RPMI7951 (cell line): ENCODE measurements at regions not wholly inside any gene's neighbourhood (a gene's known extent, or its start where the extent isn't known, plus 50 kb on each side); places are given as distances from the start of the nearest gene placed in this dataset.
"Not testable (repeated sequence)": the region's sequence is repeated elsewhere in the genome, so short reads cannot be mapped to it uniquely, and the experiment has no call there.

Experiments
- DNase-seq: peaks from one replicate; pipeline ENCODE4 v3.0.0-alpha.2; 2012; ENCODE audit warnings: low read depth

- no peak for DNase-seq
Observed at GRCh38 chr3:103873897-103874545, 1439.2 kb downstream of the ZPLD1 start.

GRCh38 chr3:103881809-103882208, 1447.0 kb downstream of the ZPLD1 start:
- DNase-seq, result not testable (repeated sequence)

DNA sequence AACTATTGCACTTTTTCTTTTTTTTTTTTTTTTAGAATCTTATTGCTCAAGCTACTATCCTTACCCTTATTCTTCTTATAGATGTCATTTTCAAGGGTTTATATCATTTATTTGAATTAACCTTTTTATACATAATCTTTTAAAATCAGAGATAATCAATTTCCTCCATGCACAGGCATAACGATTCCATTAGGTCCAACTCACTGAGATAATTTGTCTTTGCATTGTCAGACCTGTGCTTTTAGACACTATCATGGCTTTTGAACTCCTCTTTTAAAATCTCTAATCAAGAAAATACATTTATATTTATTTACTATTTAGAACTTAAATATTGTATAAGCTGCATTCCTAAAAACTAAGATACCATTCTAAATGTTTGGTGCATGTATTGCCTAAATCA, 1454.9 kb downstream of the ZPLD1 start:
- no peak for DNase-seq

GRCh38 chr3:103894162-103894822, 1459.5 kb downstream of the ZPLD1 start:
- DNase-seq, result no peak

DNA sequence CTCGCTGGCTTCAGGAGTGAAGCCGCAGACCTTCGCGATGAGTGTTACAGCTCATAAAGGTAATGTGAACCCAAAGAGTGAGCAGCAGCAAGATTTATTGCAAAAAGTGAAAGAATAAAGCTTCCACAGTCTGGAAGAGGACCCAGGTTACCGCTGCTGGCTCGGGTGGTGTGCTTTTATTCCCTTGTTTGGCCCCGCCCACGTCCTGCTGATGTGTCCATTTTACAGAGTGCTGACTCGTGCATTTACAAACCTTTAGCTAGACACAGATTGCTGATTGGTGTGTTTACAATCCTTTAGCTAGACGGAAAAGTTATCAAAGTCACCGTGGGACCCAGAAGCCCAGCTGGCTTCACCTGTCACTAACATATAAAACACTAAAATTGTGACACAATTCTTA, 1464.5 kb downstream of the ZPLD1 start:
- DNase-seq, result no peak

DNA sequence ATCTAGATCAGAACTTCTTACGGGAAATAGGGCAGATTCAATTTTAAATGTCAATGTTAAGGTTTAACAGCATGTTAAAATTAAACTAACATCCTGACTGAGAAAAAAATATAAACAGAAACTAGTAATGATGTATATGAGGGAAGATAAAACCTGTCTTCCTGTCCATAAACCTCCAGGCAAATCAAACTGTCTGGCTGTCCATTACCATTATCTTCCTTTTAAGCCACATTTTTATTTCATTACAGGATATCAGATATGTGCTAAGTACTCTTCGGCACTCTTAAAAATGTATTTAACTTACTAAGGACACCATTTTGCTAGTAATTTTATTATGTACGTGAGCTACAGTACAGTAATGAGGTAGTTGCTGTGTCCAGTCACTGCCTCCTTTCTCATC, 1461.7 kb upstream of the ALCAM start:
- no peak for DNase-seq

DNA sequence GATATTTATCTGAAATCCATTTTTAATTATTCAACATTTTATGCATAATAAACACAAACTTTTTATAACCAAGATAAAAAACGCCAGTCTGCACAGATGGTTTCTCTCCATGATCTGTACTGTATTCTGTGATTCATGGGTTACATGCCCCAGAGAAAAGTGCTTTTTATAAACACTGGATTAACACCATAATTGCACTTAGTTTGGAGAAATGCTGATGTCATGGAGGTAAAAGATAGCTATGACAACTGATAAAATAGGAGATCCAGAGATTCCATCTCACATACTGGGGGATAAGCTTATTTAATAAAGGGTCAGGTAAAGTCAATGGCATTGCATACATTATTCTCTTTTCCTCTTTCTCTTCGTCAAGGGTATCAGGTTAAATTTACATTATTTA, 1460.4 kb upstream of the ALCAM start:
- no peak for DNase-seq

DNA sequence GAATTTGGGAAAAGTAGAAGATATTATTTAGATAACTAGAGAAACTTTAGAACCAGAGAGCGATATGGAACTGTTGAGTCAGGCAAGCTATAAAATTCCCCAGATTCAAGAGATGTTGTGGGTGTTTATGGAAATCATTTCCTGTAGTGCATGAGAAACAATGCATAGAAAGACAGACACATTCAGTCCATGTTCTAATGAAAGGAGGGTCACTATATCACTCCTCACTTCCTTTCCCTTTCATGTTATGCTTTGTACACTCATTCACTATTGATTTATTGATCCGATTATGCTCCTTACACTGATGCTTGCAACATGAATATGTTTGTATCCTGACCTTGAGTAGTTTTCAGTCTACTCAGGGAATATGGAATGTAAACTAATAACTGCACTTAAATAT, 1459.9 kb upstream of the ALCAM start:
- DNase-seq, result no peak

DNA sequence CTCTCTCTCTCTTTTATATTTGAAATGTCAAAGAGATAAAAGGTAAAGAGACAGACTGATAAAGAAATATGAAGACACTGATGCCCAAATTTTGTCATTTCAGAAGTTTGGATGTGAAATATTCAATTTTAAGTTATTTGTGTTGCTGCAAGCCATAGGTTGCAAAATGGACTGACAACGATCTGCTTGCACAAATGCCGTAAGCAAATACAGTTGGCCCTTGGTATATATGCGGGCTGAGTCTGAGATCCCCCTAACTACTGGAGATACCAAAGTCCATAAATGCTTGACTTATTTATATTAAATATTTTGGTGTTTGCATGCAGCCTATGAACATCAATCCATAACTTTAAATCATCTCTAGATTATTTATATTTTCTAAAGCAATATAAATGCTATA, 1459.1 kb upstream of the ALCAM start:
- DNase-seq, result no peak

DNA sequence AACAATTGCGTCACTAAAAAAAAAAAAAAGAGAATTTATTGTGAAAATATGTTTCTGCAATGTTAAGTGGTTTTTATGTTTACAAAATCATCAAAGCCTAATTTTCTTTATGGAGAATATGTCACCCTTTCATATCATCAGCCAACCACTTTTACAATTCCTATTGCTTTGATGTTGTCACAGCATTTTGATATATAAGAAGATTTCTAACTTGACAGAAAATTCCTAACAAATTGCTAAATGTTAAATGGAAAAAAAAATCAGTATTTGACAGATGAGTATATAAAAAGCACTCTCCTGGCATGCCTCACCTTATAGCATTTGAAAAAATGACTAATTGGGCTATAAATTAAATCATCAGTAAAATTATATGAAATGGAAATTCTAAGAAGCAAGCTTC, 1457.3 kb upstream of the ALCAM start:
- no peak for DNase-seq

- no peak for DNase-seq
Observed at GRCh38 chr3:103918336-103918735, 1448.4 kb upstream of the ALCAM start.

- DNase-seq, result no peak
Observed at GRCh38 chr3:103919327-103919726, 1447.4 kb upstream of the ALCAM start.

DNA sequence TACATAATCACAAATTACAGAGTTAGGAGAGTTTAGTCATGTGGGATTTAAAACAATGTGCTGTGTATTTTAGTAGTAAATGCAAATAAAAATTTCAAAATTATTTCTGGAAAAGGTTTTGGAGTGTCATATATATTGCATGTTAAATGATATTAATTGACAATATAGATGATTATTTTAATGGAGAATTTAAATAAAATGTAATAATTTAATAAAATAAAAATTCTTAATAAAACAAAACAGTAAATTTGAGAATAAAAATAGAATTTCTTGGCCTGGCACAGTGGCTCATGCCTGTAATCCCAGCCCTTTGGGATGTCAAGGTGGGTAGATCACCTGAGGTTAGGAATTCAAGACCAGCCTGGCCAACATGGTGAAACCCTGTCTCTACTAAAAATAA, 1442.8 kb upstream of the ALCAM start:
- no peak for DNase-seq

DNA sequence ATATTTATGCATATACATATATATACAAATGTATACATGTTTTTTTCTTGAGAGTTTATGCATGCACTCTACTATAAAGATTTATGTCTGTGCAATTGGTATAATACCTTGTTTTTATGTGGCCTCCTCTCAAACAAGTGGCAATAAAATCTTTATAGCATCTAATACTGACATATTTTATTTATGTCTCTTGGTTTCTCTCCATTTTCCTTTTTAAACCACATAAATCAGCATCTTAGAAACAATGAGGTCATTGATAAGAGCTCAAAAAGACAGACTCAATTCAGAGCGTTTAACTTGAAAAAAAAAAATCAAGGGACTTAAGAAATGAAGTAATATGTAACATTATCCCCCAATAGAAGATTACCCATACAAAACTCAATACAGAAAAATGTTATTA, 1442.2 kb upstream of the ALCAM start:
- no peak for DNase-seq

DNA sequence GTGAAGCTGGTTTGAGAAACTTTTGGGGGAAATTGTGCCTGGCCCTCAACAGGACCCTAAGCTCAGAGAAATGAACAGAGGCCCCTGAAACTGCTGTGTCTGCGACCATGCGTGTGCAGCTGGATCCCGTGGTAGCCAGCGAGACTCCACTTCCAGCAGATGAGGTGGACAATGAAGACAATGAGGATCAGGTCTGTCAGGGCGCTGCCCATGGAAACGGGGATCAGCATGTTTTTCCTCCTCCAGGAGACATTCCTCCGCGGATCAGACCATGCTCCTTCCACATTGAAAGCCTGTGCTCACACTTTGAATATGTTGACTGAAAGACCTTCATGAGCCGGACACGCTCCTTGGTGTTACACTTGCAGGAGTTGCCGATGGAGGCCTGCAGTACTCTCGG, 1439.8 kb upstream of the ALCAM start:
- no peak for DNase-seq

GRCh38 chr3:103927896-103928295, 1438.8 kb upstream of the ALCAM start:
- DNase-seq, result no peak

DNA sequence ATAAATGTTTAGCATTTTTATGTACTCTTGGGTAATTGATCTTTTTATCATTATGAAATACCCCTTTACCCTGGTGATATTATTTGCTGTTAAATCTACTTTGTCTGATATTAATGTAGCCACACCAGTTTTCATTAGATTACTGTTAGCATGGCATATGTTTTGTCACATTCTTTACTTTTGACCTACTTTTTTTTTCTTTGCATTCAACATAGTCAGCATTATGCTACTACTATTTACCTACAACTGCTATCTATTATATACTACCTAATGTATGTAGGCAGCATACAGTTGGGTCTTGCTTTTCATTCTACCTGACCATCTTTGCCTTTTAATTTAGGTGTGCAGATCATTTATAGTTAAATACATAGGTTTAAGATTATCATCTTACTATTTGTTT, 1429.6 kb upstream of the ALCAM start:
- DNase-seq, result no peak

DNA sequence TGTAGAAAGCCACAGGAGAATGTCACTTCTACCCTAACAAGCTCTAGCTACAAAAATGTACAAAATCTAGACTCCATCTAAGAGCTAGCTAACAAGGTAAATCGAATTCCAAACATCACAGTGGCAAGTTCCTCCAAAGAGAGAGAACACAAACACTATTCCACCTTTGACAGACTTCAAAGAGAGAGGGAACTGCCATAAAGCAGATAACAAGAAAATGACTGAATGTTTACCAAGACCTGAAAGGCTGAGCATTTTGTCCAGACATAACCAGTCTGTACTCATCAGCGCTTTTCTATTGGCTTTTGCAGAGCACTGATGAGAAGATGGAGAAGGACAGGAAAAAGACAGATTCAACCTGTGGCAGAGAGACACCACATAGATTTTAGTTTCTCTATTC, 1419.6 kb upstream of the ALCAM start:
- no peak for DNase-seq

DNA sequence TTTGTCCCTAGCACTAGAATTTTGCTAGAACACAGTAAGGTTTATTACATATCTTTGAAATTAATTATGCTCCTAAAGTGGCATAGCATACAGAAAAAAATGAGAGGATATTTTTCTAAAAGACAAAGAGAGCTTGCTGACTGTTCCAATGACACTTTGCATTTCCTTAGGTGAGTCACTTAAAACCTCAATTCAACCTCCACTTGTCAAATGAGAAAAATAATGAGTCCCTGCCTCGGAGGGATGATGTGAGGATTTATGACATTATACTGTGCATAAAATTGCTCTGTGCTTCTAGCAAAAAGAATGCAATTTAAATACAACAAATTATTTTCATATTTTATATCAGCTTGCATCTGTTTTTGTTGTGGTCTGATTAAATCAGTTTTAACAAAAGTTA, 1417.0 kb upstream of the ALCAM start:
- no peak for DNase-seq

DNA sequence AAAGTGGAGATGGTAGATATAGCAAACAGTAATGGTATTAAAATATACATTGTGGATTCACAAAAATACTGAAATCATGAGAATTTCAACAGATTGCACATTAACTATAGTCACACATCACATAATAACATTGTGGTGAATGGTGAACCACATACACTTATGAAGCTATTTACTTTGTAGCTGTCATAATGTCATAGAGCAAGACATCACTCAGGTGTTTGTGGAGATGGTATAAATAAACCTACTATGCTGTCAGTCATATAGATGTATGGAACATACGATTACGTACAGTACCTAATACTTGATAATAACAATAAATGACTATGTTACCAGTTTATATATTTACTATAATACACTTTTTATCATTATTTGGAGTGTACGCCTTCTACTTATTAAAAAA, 1416.0 kb upstream of the ALCAM start:
- DNase-seq, result no peak

- no peak for DNase-seq
Observed at GRCh38 chr3:103953796-103954195, 1412.9 kb upstream of the ALCAM start.

DNA sequence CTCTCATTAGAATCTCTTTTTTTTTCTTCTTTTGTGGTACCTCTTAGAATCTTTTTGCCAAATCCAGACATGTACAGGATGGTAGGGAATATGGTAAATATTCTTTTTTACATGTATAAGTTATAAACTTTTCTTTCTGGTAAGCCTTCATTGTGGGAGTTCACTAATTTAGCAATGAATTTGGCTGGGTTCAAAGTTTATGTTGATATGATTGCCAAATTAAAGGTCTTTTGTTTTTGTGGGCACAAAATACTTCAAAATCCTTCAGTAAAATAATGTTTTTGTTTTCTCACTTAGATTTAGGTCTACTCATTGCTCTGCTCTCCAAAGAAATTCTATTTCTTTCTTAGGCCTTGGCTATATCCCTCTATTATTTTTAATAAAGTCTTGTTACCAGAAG, 1405.9 kb upstream of the ALCAM start:
- DNase-seq, result no peak

- DNase-seq, result no peak
Observed at GRCh38 chr3:103963599-103963998, 1403.1 kb upstream of the ALCAM start.

GRCh38 chr3:103965764-103966163, 1400.9 kb upstream of the ALCAM start:
- no peak for DNase-seq
